Hematopoietic multipotent progenitor cell treated with erythropoietin and hydrocortisone succinate and interleukin-3 and kit ligand, for 6 days (in vitro differentiated cells): ENCODE measurements at regions not wholly inside any gene's neighbourhood (a gene's known extent, or its start where the extent isn't known, plus 50 kb on each side); places are given as distances from the start of the nearest gene placed in this dataset.
A peak's percentile ranks its signal among the peaks of the same experiment; 100 is the strongest.
"Not testable (repeated sequence)": the region's sequence is repeated elsewhere in the genome, so short reads cannot be mapped to it uniquely, and the experiment has no call there.

ENCODE experiments used
- DNase-seq: peaks from one replicate; pipeline ENCODE4 v3.0.0-alpha.2; 2015

GRCh38 chr2:40584432-40584831, 132.5 kb upstream of the SLC8A1 start:
- no peak for DNase-seq

- DNase-seq: no peak
These were observed 139.9 kb upstream of the SLC8A1 start for GRCh38 chr2:40591774-40592173.

- DNase-seq: no peak
These were observed 140.3 kb upstream of the SLC8A1 start for GRCh38 chr2:40592218-40592617.

GRCh38 chr2:40606862-40607261, 155.0 kb upstream of the SLC8A1 start:
- no peak for DNase-seq

GRCh38 chr2:40611196-40611595, 159.3 kb upstream of the SLC8A1 start:
- DNase-seq: no peak

- no peak for DNase-seq
These were observed 174.0 kb upstream of the SLC8A1 start for GRCh38 chr2:40625849-40626248.

- DNase-seq: no peak
These were observed 176.7 kb upstream of the SLC8A1 start for GRCh38 chr2:40628556-40628955.

GRCh38 chr2:40629768-40630434, 178.0 kb upstream of the SLC8A1 start:
- no peak for DNase-seq

GRCh38 chr2:40639320-40639719, 187.4 kb upstream of the SLC8A1 start:
- DNase-seq: no peak

- no peak for DNase-seq
These were observed 190.3 kb upstream of the SLC8A1 start for GRCh38 chr2:40642237-40642636.

- no peak for DNase-seq
These were observed 190.8 kb upstream of the SLC8A1 start for GRCh38 chr2:40642726-40643125.

GRCh38 chr2:40646642-40647041, 194.8 kb upstream of the SLC8A1 start:
- no peak for DNase-seq

GRCh38 chr2:40652155-40652554, 200.3 kb upstream of the SLC8A1 start:
- no peak for DNase-seq

- DNase-seq: no peak
These were observed 201.9 kb upstream of the SLC8A1 start for GRCh38 chr2:40653829-40654228.

GRCh38 chr2:40654346-40654745, 202.5 kb upstream of the SLC8A1 start:
- no peak for DNase-seq

- no peak for DNase-seq
These were observed 207.1 kb upstream of the SLC8A1 start for GRCh38 chr2:40658941-40659340.

GRCh38 chr2:40665493-40666232, 213.8 kb upstream of the SLC8A1 start:
- no peak for DNase-seq

- no peak for DNase-seq
These were observed 214.5 kb upstream of the SLC8A1 start for GRCh38 chr2:40666398-40666797.

- DNase-seq: peak; percentile 70
These were observed 216.5 kb upstream of the SLC8A1 start for GRCh38 chr2:40668425-40668824.

GRCh38 chr2:40676134-40676790, 224.4 kb upstream of the SLC8A1 start:
- not testable (repeated sequence) for DNase-seq

GRCh38 chr2:40680547-40680946, 228.7 kb upstream of the SLC8A1 start:
- peak; percentile 22 for DNase-seq

- no peak for DNase-seq
These were observed 238.1 kb upstream of the SLC8A1 start for GRCh38 chr2:40690036-40690435.

- no peak for DNase-seq
These were observed 238.6 kb upstream of the SLC8A1 start for GRCh38 chr2:40690525-40690924.
